HepG2 (cell line): ENCODE measurements at regions not wholly inside any gene's neighbourhood (a gene's known extent, or its start where the extent isn't known, plus 50 kb on each side); places are given as distances from the start of the nearest gene placed in this dataset.

Experiments used
- CAMTA2 ChIP-seq: sonication (generic); formaldehyde crosslinking; IDR thresholded peaks from 2 replicates; pipeline ENCODE4 v1.4.0; 2020; ENCODE audit warnings: mild to moderate bottlenecking, missing genetic modification reagents, borderline replicate concordance
- FOXA3 ChIP-seq: IDR thresholded peaks from 2 replicates; pipeline ENCODE4 v1.6.1; 2016; ENCODE audit warnings: missing genetic modification reagents, missing compliant biosample characterization
- GATAD2A ChIP-seq: IDR thresholded peaks from 2 replicates; pipeline ENCODE4 v1.6.1; 2016
- HNF4G ChIP-seq, 2 experiments: sonication (generic) in 1 of 2; formaldehyde crosslinking in 1 of 2; IDR thresholded peaks; 2 replicates each; pipeline versions ENCODE4 v1.4.0 to v1.6.1; 2011 to 2020; ENCODE audit warnings: borderline replicate concordance in 2 of 2, low read depth in 2 of 2, mild to moderate bottlenecking in 2 of 2, low read length in 1 of 2, missing genetic modification reagents in 1 of 2, moderate library complexity in 1 of 2
- KDM5A ChIP-seq: fragments of 200-600 bp; sonication (generic); IDR thresholded peaks from 2 replicates; pipeline ENCODE4 v1.7.0; 2018; ENCODE audit warnings: antibody characterized with exemption, mild to moderate bottlenecking, low read length, borderline replicate concordance
- MZF1 ChIP-seq: sonication (generic); formaldehyde crosslinking; IDR thresholded peaks from 2 replicates; pipeline ENCODE4 v1.8.1; 2023; ENCODE audit warnings: mild to moderate bottlenecking, missing genetic modification reagents, borderline replicate concordance
- TAF1 ChIP-seq: sonication (generic); formaldehyde crosslinking; IDR thresholded peaks from 2 replicates; pipeline ENCODE4 v1.4.0; 2020; ENCODE audit warnings: missing genetic modification reagents
- TFE3 ChIP-seq: IDR thresholded peaks from 2 replicates; pipeline ENCODE4 v1.6.1; 2016
- TF ChIP-seq, protein P1 (sequence below), 2 experiments: sonication (generic) in 1 of 2; formaldehyde crosslinking in 1 of 2; IDR thresholded peaks; 2 replicates each; pipeline versions ENCODE4 v1.4.0 to v1.6.1; 2018 to 2020; ENCODE audit warnings: missing genetic modification reagents in 2 of 2, borderline replicate concordance in 1 of 2, low read depth in 1 of 2, mild to moderate bottlenecking in 1 of 2, missing biosample characterization in 1 of 2

DNA sequence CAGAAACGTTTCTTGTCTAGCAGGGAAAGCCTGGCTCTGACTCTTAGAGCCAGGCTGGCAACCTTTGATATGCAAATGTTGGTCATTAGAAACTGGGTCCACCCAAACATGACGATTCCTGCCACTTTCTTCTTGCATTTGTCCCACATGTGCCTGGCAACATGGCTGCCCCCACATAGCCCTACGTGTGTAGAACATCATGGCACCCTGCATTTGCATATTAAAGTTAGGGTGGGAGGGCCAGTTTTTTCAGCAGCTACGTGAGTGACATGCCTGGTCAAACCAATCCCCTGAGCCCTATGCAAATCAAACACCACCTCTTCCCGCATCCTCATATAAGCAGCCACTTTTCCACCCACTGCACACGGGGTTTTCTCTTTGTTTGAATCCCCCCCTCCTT is 95.0 kb downstream of the LIG4 start:
- TF ChIP-seq FOXA3 (CRISPR knock-in tag), result no peak
- TF ChIP-seq GATAD2A (CRISPR knock-in tag), result no peak
- no peak for TF ChIP-seq CAMTA2
- TF ChIP-seq, protein P1, sequence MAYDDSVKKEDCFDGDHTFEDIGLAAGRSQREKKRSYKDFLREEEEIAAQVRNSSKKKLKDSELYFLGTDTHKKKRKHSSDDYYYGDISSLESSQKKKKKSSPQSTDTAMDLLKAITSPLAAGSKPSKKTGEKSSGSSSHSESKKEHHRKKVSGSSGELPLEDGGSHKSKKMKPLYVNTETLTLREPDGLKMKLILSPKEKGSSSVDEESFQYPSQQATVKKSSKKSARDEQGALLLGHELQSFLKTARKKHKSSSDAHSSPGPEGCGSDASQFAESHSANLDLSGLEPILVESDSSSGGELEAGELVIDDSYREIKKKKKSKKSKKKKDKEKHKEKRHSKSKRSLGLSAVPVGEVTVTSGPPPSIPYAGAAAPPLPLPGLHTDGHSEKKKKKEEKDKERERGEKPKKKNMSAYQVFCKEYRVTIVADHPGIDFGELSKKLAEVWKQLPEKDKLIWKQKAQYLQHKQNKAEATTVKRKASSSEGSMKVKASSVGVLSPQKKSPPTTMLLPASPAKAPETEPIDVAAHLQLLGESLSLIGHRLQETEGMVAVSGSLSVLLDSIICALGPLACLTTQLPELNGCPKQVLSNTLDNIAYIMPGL (CRISPR knock-in tag; IDR thresholded peaks at IDR 0.05; ENCODE audit: borderline replicate concordance in 1 of 2, low read depth in 1 of 2), result no peak
- TF ChIP-seq HNF4G (IDR thresholded peaks at IDR 0.05; ENCODE audit: borderline replicate concordance, low read depth, low read length), result no peak
- no peak for TF ChIP-seq HNF4G (CRISPR knock-in tag; IDR thresholded peaks at IDR 0.05; ENCODE audit: borderline replicate concordance, low read depth)
- no peak for TF ChIP-seq KDM5A
- no peak for TF ChIP-seq TFE3 (CRISPR knock-in tag)
- TF ChIP-seq TAF1 (CRISPR knock-in tag), result no peak
- TF ChIP-seq MZF1 (CRISPR knock-in tag), result no peak
